ENCODE measurements at regions not wholly inside any gene's neighbourhood (a gene's known extent, or its start where the extent isn't known, plus 50 kb on each side); places are given as distances from the start of the nearest gene placed in this dataset.

DNA sequence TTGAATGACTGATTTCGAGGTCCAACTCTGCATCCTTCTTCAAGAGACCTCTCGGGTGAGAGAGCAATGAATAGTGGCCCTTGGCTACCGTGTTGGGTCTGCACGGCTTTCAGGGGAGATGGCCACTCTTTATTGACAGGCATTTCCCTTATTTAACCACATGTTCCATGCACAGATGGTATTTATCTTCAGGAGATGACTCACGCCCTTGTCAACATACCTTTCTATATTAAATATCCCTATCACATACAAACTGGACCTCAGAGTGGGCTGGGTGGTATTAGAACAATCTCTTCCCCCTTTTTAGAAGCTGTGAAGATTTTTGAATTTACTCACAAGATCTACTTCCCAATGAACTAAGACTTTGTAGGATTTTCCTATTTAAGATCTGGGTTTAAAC, 109.6 kb upstream of the CDC42EP3 start:
- TF ChIP-seq POLR2A (IDR thresholded peaks at IDR 0.05; ENCODE audit: low read depth, low read length) (no peak), TAF1 (IDR thresholded peaks at IDR 0.05; ENCODE audit: borderline replicate concordance, low read depth, low read length) (no peak), POLR2AphosphoS5 (IDR thresholded peaks at IDR 0.05; ENCODE audit: low read depth, low read length) (no peak)

Data from GM12892 (cell line).